Astrocyte of the hippocampus (primary cell): ENCODE measurements at regions not wholly inside any gene's neighbourhood (a gene's known extent, or its start where the extent isn't known, plus 50 kb on each side); places are given as distances from the start of the nearest gene placed in this dataset.

Experiments
- DNase-seq: peaks from one replicate; pipeline ENCODE4 v3.0.0; 2011; ENCODE audit warnings: low read depth, low spot score

- DNase-seq, result no peak
Measured at GRCh38 chr1:191578281-191578680, 580.0 kb upstream of the RGS18 start.

- DNase-seq, result no peak
Measured at GRCh38 chr1:191579019-191579418, 579.2 kb upstream of the RGS18 start.

GRCh38 chr1:191582169-191582568 lies 576.1 kb upstream of the RGS18 start:
- no peak for DNase-seq

- DNase-seq, result no peak
Measured at GRCh38 chr1:191585095-191585494, 573.2 kb upstream of the RGS18 start.

GRCh38 chr1:191588905-191589304 lies 569.4 kb upstream of the RGS18 start:
- DNase-seq, result no peak

GRCh38 chr1:191589536-191589935 lies 568.7 kb upstream of the RGS18 start:
- DNase-seq, result no peak

- DNase-seq, result no peak
Measured at GRCh38 chr1:191590578-191590977, 567.7 kb upstream of the RGS18 start.

GRCh38 chr1:191592039-191592438 lies 566.2 kb upstream of the RGS18 start:
- no peak for DNase-seq

GRCh38 chr1:191592907-191593306 lies 565.4 kb upstream of the RGS18 start:
- DNase-seq, result no peak

GRCh38 chr1:191595170-191595569 lies 563.1 kb upstream of the RGS18 start:
- no peak for DNase-seq

- no peak for DNase-seq
Measured at GRCh38 chr1:191608367-191608766, 549.9 kb upstream of the RGS18 start.

- no peak for DNase-seq
Measured at GRCh38 chr1:191609305-191609704, 549.0 kb upstream of the RGS18 start.

GRCh38 chr1:191615101-191615821 lies 543.0 kb upstream of the RGS18 start:
- no peak for DNase-seq

GRCh38 chr1:191618181-191618580 lies 540.1 kb upstream of the RGS18 start:
- no peak for DNase-seq

- DNase-seq, result no peak
Measured at GRCh38 chr1:191620883-191621282, 537.4 kb upstream of the RGS18 start.

GRCh38 chr1:191624044-191624443 lies 534.2 kb upstream of the RGS18 start:
- DNase-seq, result no peak

- DNase-seq, result no peak
Measured at GRCh38 chr1:191629836-191630235, 528.4 kb upstream of the RGS18 start.

GRCh38 chr1:191634801-191635508 lies 523.3 kb upstream of the RGS18 start:
- no peak for DNase-seq

GRCh38 chr1:191636345-191636744 lies 521.9 kb upstream of the RGS18 start:
- no peak for DNase-seq

- peak; percentile 35 for DNase-seq
Measured at GRCh38 chr1:191641420-191642260, 516.6 kb upstream of the RGS18 start.

GRCh38 chr1:191643060-191643459 lies 515.2 kb upstream of the RGS18 start:
- DNase-seq, result no peak

- DNase-seq, result no peak
Measured at GRCh38 chr1:191648939-191649338, 509.3 kb upstream of the RGS18 start.
